Lower lobe of right lung (tissue), 2 donors: ENCODE measurements at regions not wholly inside any gene's neighbourhood (a gene's known extent, or its start where the extent isn't known, plus 50 kb on each side); places are given as distances from the start of the nearest gene placed in this dataset.
"Not testable (repeated sequence)": the region's sequence is repeated elsewhere in the genome, so short reads cannot be mapped to it uniquely, and the experiment has no call there.

Experiments
- ATAC-seq, 2 donors: fragments of 200-7000 bp; cut with Tn5 transposase; one replicate each; pipeline ENCODE4 v1.9.1; 2020 to 2022; ENCODE audit warnings: mild to moderate bottlenecking in 2 of 2, moderate library complexity in 2 of 2
- DNase-seq: peaks from one replicate; pipeline ENCODE4 v3.0.0-alpha.2; 2020
- H3K27ac ChIP-seq: fragments of 200-600 bp; one replicate; pipeline ENCODE4 v1.8.0; 2022
- H3K27me3 ChIP-seq: fragments of 200-600 bp; one replicate; pipeline ENCODE4 v1.8.0; 2022; ENCODE audit warnings: low read depth
- H3K36me3 ChIP-seq: fragments of 200-600 bp; one replicate; pipeline ENCODE4 v1.8.0; 2022; ENCODE audit warnings: mild to moderate bottlenecking
- H3K4me1 ChIP-seq: fragments of 200-600 bp; one replicate; pipeline ENCODE4 v1.8.0; 2022
- H3K4me3 ChIP-seq: fragments of 200-600 bp; one replicate; pipeline ENCODE4 v1.8.0; 2022; ENCODE audit warnings: mild to moderate bottlenecking
- H3K9me3 ChIP-seq: fragments of 200-600 bp; one replicate; pipeline ENCODE4 v1.8.0; 2022
- intact Hi-C: fragments of 100-400 bp; cut with DNase I; formaldehyde crosslinking; loops from one replicate; pipeline ENCODE4 v1.11.0; 2022
- TF ChIP-seq, protein P1 (sequence below): fragments of 200-600 bp; IDR thresholded peaks from one replicate; pipeline ENCODE4 v1.8.0; 2022; ENCODE audit warnings: antibody characterized with exemption, mild to moderate bottlenecking
- donor health status: DM: no; HTN: yes; CAD: no; lungs with severe emphysema.

GRCh38 chr1:80341021-80341420, 1334.5 kb upstream of the ADGRL4 start:
- no peaks in the 10 kb centered on the region for H3K9me3 ChIP-seq
- intact Hi-C loops, result no loop called here
- no peak overlapping the region for H3K27ac ChIP-seq
- no peaks in the 10 kb centered on the region for H3K27me3 ChIP-seq
- ATAC-seq (no peak), DNase-seq (no peak)
- no peaks in the 10 kb centered on the region for H3K4me1 ChIP-seq
- H3K4me3 ChIP-seq, result no peak overlapping the region
- H3K36me3 ChIP-seq, result no peaks in the 10 kb centered on the region
- TF ChIP-seq, protein P1, sequence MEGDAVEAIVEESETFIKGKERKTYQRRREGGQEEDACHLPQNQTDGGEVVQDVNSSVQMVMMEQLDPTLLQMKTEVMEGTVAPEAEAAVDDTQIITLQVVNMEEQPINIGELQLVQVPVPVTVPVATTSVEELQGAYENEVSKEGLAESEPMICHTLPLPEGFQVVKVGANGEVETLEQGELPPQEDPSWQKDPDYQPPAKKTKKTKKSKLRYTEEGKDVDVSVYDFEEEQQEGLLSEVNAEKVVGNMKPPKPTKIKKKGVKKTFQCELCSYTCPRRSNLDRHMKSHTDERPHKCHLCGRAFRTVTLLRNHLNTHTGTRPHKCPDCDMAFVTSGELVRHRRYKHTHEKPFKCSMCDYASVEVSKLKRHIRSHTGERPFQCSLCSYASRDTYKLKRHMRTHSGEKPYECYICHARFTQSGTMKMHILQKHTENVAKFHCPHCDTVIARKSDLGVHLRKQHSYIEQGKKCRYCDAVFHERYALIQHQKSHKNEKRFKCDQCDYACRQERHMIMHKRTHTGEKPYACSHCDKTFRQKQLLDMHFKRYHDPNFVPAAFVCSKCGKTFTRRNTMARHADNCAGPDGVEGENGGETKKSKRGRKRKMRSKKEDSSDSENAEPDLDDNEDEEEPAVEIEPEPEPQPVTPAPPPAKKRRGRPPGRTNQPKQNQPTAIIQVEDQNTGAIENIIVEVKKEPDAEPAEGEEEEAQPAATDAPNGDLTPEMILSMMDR, result no peak

GRCh38 chr1:80318108-80318507, 1311.6 kb upstream of the ADGRL4 start:
- Histone ChIP-seq H3K27me3 (no peaks in the 10 kb centered on the region), H3K4me1 (no peaks in the 10 kb centered on the region), H3K27ac (no peak overlapping the region), H3K4me3 (no peak overlapping the region), H3K36me3 (no peaks in the 10 kb centered on the region), H3K9me3 (no peaks in the 10 kb centered on the region)
- DNase-seq (no peak), ATAC-seq (no peak)
- intact Hi-C loops, result no loop called here
- TF ChIP-seq, protein P1, result no peak

DNA sequence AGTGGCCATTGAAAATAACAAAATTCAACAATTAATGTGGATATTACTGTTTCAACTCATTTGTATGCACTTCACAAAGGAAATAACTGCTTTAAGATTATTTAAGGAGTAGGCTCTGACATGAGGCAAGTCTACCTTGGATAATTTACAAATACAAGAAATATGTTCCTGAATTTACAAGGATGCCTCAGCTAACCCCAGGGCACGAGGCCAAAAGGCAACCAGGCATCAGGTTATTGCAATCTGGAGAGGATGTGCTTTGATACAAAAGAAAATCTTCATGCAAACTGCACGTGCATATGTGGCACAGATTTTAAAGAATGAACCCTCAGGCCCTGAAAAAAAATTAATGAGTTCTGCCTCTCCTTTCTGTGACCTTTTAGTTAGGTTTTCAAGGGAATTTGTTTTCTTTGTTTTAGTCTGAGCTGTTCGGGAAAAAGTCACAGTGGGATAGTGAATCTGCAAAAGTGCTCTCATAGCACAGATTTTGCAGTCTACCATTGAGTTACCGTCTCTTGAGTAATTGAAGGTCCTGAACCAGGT, 1304.2 kb upstream of the ADGRL4 start:
- intact Hi-C loops, result no loop called here
- ATAC-seq (no peak), DNase-seq (no peak)
- no peaks in the 10 kb centered on the region for H3K36me3 ChIP-seq
- H3K4me1 ChIP-seq, result no peaks in the 10 kb centered on the region
- no peak overlapping the region for H3K27ac ChIP-seq
- no peak overlapping the region for H3K4me3 ChIP-seq
- TF ChIP-seq, protein P1, result no peak
- no peaks in the 10 kb centered on the region for H3K27me3 ChIP-seq
- H3K9me3 ChIP-seq, result no peaks in the 10 kb centered on the region

DNA sequence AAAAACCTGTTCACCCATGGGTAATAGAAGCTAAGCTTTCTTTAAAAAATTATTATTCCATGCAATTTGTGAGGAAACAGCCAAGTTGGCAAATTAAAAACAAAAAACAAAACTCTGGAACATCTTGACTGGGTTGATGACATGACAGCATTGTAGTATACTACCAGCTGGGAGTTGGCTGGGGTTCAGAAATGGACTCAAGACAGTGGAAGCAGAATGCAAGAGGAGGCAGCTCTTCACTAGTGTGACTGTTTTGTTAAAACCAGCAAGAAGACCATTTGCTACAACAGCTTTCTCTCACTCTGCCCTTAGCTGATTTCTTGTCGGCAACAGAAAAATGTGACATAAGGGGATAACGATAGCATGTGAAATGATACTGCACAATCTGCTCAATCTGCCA, 1298.9 kb upstream of the ADGRL4 start:
- no peak for DNase-seq
- H3K9me3 ChIP-seq, result no peaks in the 10 kb centered on the region
- H3K27me3 ChIP-seq, result no peaks in the 10 kb centered on the region
- TF ChIP-seq, protein P1, result no peak
- H3K4me1 ChIP-seq, result no peaks in the 10 kb centered on the region
- H3K27ac ChIP-seq, result no peak overlapping the region
- intact Hi-C loops, result no loop called here
- H3K4me3 ChIP-seq, result no peak overlapping the region
- no peak for ATAC-seq
- no peaks in the 10 kb centered on the region for H3K36me3 ChIP-seq

DNA sequence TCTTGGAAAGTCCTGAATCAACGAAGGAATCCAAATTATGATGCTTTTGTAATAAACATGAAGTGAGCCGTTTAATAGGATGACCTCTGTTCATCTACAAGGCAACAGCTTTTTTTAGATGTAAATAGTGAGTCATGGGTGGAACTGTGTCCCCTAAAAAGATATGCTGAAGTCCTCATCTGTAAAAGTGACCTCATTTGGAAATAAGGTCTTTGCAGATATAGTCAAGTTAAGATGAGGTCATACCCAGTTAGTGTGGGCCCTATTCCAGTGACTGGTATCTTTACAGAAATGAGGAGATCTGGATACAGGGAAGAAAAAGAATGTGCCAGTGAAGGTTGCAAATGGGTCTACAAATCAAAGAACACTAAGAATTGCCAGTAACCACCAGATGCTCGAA, 1287.3 kb upstream of the ADGRL4 start:
- Histone ChIP-seq H3K27me3 (no peaks in the 10 kb centered on the region), H3K4me1 (no peaks in the 10 kb centered on the region), H3K4me3 (no peak overlapping the region), H3K36me3 (no peaks in the 10 kb centered on the region), H3K27ac (no peak overlapping the region), H3K9me3 (no peaks in the 10 kb centered on the region)
- DNase-seq (no peak), ATAC-seq (no peak)
- intact Hi-C loops, result no loop called here
- TF ChIP-seq, protein P1, result no peak

DNA sequence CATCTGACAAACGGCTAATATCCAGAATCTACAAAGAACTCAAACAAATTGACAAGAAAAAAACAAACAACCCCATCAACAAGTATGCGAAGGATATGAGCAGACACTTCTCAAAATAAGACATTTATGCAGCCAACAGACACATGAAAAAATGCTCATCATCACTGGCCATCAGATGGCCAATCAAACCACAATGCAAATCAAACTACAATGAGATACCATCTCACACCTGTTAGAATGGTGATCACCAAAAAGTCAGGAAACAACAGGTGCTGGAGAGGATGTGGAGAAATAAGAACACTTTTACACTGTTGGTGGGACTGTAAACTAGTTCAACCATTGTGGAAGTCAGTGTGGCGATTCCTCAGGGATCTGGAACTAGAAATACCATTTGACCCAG, 1282.2 kb upstream of the ADGRL4 start:
- ATAC-seq, intact Hi-C loops, DNase-seq: not testable (repeated sequence)

More for the DNA sequence above, 1282.2 kb upstream of the ADGRL4 start:
- H3K9me3 ChIP-seq, H3K36me3 ChIP-seq, H3K4me3 ChIP-seq, H3K27ac ChIP-seq, H3K27me3 ChIP-seq, H3K4me1 ChIP-seq: not testable (repeated sequence)
